Stimulated activated naive CD4-positive, alpha-beta T cell treated with Interleukin-2 at 50 U/mL for 16 hours (primary cell): ENCODE measurements at regions not wholly inside any gene's neighbourhood (a gene's known extent, or its start where the extent isn't known, plus 50 kb on each side); places are given as distances from the start of the nearest gene placed in this dataset.

Experiments used
- DNase-seq: peaks from one replicate; lab custom pipeline; 2025; lab: John Stamatoyannopoulos, UW

DNA sequence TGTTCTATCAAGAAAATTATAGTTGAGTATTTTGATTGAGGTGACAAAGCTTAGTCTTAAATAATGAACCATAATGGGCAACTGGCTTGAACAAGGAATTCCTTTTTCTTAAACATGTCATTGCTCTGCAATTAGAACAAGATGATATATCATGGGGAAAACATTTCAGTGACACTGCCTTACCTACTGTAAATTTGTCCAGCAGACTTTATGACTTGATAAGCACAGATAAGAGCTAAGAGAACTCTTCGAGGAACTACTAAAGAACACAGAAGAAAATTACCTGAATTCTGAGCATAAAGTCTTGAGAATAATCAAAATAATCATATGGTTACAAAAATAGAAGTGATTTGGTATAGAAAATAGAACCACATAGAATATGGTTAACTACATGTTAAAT lies 257.8 kb downstream of the PDHA2 start:
- DNase-seq = no peak

GRCh38 chr4:96099031-96099430 lies 259.1 kb downstream of the PDHA2 start:
- no peak for DNase-seq

DNA sequence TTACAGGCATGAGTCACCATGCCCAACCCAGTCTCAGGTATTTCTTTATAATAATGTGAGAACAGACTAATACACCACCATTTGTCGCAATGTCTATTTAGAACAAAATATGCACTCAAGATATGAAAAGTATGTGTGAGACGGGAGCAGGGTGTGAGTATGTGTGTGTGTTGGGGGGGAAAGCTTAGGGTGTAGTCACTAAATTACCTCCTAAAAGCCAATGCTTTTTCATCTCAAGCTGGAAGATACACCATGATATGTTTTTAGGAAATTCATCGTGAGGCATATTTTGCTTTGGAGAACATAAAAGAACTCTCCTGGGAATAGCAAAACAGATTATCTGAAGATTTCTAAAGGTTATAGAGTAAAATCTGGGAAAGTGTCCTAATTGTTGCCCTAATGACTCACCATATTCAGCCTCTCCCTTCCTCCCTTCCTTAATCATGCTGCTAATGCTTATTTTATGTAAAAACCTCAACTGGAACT lies 262.7 kb downstream of the PDHA2 start:
- DNase-seq = no peak

GRCh38 chr4:96103086-96103485 lies 263.2 kb downstream of the PDHA2 start:
- no peak for DNase-seq

- DNase-seq = no peak
Observed at GRCh38 chr4:96108146-96108545, 268.3 kb downstream of the PDHA2 start.

DNA sequence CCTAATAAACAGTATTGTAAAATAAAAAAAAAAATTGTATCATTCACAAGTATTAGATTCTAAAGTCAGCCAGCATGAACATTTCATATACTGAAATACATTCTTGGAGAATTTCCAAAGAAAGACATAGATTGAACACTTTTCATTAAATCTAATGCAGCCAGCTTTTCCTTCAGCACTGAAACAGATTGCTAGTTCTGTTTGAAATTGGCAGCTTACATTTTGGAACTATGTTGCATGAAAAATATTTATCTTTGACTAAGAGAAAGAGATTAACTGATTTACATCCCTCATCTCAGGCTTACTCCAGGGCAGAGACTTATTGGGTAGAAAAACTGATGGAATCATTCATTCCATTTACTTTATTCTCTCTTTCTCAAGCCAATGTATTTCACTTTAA lies 272.7 kb downstream of the PDHA2 start:
- DNase-seq = no peak

DNA sequence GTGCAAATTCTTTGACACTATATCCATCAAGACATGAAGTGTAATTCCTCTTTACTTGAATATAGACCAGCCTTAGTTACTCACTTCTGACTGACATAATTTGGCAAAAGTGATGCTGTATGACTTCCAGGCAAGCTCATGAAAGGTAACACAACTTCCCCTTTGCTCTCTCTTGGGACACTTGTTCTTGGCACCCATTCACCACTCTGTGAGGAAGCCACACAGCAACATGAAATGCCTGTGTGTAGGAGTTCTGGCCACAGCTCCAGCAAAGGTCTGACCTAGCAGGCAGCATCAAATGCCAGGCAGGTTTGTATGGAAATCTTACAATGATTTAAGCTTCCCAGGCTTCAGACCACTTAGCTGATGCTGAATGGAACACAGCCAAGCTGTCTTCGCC lies 280.3 kb downstream of the PDHA2 start:
- DNase-seq = no peak

DNA sequence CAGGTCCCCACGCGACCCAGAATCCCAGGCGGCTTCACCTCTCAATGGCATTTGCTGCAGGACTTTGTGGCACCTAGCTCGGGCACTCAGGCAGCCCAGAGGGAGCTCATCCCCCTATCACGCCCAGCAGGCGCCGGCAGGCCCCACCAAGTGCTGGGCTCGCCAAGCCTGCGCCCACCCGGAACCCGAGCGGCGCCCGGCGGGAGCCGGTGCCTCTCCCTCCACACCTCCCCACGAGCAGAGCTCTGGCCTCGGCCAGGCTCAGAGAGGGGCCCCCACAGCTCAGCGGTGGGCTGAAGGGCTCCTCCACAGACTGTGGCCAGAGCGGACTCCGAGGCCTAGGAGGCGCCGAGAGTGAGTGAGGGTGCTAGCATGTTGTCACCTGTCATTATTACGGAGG lies 286.3 kb downstream of the PDHA2 start:
- no peak for DNase-seq

- DNase-seq = no peak
Observed at GRCh38 chr4:96131186-96131585, 291.3 kb downstream of the PDHA2 start.

- no peak for DNase-seq
Observed at GRCh38 chr4:96134806-96135205, 294.9 kb downstream of the PDHA2 start.

DNA sequence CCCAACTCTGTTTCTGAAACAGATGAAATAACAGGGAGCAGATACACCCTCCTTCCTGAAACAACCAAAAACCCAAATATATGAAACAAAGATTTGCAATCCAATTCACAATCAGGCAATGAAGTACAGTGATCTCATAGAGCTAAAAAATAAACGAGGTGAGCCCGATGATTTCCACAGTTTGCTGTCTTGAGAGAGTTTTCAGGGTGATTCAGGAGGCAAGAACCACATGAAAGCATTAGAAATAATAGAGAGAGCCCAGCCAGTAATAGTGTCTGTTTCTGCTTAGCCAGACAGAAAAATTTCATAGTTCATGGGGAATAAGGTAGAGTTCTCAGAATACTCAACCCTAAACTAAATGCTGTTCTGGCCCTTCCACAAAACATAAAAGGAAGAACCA lies 296.2 kb downstream of the PDHA2 start:
- DNase-seq = no peak

GRCh38 chr4:96139251-96139929 lies 299.5 kb downstream of the PDHA2 start:
- no peak for DNase-seq

DNA sequence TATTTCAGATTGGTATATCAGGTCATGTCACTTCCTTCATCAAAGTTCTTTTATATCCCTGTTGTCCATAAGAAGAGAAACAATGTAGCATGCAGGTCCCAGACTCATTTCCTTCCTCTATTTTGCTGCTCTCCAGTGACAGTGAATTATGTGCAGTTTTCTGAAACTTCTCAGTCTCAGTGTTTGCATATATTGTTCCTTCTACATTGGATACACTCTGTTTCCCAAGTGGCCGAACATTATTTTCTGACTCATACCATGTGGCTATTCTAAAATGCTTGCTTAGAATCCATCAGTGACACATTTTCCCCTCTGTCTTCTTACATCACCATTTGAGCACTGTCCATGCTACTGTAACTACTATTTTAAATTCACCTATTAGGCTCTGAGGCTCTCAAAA lies 305.7 kb downstream of the PDHA2 start:
- DNase-seq = no peak

DNA sequence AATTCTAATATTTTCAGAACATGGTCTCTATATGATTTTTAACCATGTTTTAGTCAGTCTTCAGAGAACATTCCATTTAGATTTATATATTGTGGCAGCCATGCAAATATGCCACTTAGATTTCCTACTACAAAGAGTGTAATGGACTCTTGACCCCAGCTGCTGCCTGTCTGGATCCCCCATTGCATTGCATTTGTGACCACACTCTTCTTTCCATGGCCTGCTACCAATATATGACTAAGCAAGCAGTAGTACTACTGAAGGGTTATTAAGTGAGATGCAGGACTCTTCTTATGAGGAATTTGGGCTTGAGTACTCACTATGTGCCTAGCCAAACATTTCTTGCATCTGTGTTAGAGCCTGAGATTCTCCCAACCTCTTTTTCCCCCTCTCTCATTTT lies 306.8 kb downstream of the PDHA2 start:
- DNase-seq = no peak

DNA sequence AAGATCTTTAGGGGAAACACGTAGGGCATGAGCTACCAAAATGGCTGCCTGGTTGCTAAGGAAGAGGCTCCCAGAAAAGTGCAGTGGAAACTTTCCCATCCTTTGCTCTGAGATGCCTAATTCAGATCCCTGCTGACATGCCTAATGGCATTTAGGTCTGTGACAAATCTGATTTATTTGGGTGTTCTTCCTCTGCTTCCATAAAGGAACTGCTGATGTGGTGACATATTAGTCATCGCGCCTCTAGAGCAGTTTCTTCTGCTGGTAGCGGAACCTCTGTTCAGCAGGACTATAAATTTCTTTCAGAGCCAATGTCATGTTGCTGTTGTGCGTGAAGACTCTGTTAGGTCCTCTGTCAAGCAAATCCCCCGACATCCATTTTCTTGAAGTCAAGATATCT lies 310.0 kb downstream of the PDHA2 start:
- no peak for DNase-seq

DNA sequence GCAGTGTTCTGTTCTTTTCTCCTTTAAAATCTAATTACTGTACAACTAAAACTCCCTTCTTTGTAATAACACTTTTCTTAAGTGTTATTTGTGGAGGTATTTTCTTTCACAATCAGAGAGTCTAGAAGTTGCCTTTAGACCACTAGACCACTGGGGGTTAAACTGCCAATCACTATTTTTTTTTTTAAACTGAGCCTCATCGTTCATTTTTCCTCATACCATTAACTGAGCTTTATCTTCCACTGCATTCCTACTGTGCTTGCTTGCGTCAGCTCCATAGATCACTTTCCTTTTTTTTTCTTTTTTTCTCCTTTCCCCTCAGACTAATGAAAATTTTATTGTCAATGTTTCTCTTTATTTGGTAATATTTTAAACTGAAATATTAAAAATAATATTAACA lies 310.6 kb downstream of the PDHA2 start:
- DNase-seq = no peak

- DNase-seq = no peak
Observed at GRCh38 chr4:96152824-96153223, 312.9 kb downstream of the PDHA2 start.

DNA sequence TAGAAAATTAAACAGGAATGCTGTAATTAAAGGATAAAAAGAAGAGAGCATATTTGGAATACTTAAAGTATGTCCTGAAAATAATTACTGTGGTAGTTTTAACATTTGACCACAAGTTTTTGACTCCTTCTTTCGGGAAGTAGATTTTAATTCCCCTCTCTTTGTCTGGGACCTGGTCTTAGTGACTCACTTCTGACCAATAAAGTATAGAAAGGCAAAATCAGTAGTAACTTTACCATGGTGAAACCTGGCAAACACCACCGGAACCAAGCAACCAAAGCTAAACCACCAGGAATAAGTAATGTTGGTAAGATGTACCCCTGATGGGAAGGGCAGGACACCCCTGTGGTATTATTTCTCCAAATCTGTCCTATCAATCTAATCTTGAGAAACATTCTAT lies 314.8 kb downstream of the PDHA2 start:
- DNase-seq = no peak

- no peak for DNase-seq
Observed at GRCh38 chr4:96162636-96163035, 322.7 kb downstream of the PDHA2 start.

- DNase-seq = no peak
Observed at GRCh38 chr4:96164814-96165351, 325.0 kb downstream of the PDHA2 start.

- no peak for DNase-seq
Observed at GRCh38 chr4:96166806-96167205, 326.9 kb downstream of the PDHA2 start.

DNA sequence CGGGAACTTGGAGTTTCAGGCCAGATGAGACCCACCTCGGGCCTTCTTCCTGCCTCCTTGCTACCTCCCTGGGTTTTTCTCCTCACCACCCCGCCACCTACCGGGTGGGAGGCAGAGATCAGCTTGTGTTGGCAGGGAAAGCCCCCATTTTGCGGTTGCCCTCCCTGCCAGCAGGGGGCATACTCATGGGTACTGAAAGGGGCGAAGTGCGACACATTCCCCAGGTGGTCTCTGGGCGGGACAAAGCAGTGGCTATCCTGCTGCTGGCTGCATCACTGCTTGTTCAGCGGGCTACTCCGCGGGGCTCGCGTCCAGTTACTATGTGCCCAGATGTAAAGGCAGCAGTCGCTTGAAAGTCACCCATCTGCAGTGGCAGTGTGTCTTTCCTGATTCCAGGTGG lies 330.3 kb downstream of the PDHA2 start:
- no peak for DNase-seq

GRCh38 chr4:96173756-96174155 lies 333.9 kb downstream of the PDHA2 start:
- no peak for DNase-seq

DNA sequence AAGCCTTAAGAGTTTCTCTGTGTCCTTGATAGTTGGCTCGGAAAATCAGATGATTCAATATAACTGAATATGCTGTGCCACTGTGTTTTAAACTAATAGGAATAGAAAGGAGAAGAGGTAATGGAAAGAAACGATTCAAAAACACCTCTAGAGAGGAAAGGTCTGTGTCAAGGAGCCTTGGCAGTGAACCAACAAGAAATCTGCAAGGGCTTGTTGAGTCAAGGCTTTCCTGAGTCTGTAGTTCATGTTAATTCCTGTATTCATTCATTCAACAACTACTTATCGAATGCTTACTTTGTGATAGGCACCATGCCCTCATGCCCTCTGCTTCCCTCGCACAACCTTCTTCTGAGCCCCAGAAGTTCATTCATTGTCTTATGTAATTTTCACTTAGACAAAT lies 336.0 kb downstream of the PDHA2 start:
- DNase-seq = no peak
